ENCODE measurements at regions not wholly inside any gene's neighbourhood (a gene's known extent, or its start where the extent isn't known, plus 50 kb on each side); places are given as distances from the start of the nearest gene placed in this dataset.

DNA sequence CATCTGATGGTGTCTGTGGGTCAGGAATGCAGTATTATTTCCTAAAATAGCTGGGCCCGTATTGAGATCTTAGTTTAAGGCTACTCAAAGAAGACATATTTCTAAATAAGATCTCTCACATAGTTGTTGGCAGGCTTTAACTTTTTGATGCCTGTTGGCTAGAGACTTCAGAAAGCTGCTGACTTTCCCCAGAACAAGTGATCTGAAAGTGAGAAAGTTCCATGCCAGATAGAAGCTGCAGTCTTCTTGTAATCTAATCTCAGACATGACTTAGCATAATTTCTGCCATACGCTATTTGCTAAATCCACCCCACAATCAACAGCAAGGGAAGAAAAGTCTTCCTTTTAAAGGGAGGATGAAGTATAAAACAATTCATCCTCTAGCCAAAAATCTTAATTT, 867.1 kb downstream of the IGSF11 start:
- TF ChIP-seq, protein P1, sequence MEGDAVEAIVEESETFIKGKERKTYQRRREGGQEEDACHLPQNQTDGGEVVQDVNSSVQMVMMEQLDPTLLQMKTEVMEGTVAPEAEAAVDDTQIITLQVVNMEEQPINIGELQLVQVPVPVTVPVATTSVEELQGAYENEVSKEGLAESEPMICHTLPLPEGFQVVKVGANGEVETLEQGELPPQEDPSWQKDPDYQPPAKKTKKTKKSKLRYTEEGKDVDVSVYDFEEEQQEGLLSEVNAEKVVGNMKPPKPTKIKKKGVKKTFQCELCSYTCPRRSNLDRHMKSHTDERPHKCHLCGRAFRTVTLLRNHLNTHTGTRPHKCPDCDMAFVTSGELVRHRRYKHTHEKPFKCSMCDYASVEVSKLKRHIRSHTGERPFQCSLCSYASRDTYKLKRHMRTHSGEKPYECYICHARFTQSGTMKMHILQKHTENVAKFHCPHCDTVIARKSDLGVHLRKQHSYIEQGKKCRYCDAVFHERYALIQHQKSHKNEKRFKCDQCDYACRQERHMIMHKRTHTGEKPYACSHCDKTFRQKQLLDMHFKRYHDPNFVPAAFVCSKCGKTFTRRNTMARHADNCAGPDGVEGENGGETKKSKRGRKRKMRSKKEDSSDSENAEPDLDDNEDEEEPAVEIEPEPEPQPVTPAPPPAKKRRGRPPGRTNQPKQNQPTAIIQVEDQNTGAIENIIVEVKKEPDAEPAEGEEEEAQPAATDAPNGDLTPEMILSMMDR (IDR thresholded peaks at IDR 0.05): no peak
- TF ChIP-seq POLR2AphosphoS5 (IDR thresholded peaks at IDR 0.05; ENCODE audit: insufficient read depth in 1 of 2, low read depth in 1 of 2): no peak
- no peak for TF ChIP-seq POLR2A (IDR thresholded peaks at IDR 0.05)
- intact Hi-C loops (cut with DNase I): no loop called here
- Histone ChIP-seq H3K36me3 (no peaks in the 10 kb centered on the region), H3K4me1 (no peaks in the 10 kb centered on the region), H3K9me3 (no peaks in the 10 kb centered on the region), H3K27me3 (no peaks in the 10 kb centered on the region), H3K27ac (no peak overlapping the region), H3K4me3 (no peak overlapping the region)
- DNase-seq (ENCODE audit: extremely low spot score in 2 of 2): no peak

DNA sequence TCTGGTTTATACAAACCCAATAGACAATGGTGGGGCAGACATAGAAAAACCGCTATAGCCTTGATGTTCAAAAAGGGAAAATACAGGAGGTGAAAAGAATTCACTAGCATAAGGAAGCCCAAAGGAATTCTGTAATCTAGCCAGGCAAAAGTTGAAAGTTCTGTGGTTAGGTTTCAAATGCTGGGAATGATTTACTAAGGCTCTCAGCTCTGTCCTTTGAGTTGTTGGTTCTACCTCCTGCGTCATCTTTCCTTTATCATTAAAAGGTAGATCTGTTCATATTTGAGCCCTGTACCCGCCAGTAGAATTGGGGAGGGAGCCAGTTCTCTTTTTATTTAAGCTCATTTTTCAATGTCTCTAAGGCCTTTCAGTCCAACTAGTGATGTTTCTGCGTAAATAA, 866.5 kb downstream of the IGSF11 start:
- TF ChIP-seq POLR2A (IDR thresholded peaks at IDR 0.05) (no peak), POLR2AphosphoS5 (IDR thresholded peaks at IDR 0.05; ENCODE audit: insufficient read depth in 1 of 2, low read depth in 1 of 2) (no peak)
- TF ChIP-seq, protein P1 (IDR thresholded peaks at IDR 0.05): no peak
- no peak for DNase-seq (ENCODE audit: extremely low spot score in 2 of 2)
- H3K9me3 ChIP-seq: no peaks in the 10 kb centered on the region

DNA sequence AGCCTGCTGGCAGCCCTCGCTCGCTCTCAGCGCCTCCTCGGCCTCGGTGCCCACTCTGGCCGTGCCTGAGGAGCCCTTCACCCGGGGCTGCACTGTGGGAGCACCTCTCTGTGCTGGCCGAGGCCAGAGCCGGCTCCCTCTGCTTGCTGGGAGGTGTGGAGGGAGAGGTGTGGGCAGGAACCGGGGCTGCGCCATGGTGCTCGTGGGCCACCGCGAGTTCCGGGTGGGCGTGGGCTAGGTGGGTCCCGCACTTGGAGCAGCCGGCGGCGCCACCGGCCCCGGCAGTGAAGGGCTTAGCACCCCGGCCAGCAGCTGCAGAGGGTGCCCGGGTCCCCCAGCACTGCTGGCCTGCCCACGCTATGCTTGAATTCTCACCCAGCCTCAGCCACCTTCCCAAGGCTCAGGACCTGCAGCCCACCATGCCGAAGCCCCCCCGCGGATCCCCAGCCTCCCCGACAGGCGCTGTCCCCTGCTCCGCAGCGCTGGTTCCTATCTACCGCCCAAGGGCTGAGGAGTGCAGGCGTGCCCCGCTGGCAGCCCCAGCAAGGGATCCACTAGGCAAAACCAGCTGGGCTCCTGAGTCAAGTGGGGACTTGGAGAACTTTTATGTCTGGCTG, 863.3 kb downstream of the IGSF11 start:
- TF ChIP-seq POLR2A (IDR thresholded peaks at IDR 0.05) (no peak), POLR2AphosphoS5 (IDR thresholded peaks at IDR 0.05; ENCODE audit: insufficient read depth in 1 of 2, low read depth in 1 of 2) (no peak)
- TF ChIP-seq, protein P1 (IDR thresholded peaks at IDR 0.05): no peak
- Histone ChIP-seq H3K9me3 (no peaks in the 10 kb centered on the region), H3K27ac (no peak overlapping the region), H3K4me1 (no peaks in the 10 kb centered on the region), H3K4me3 (no peak overlapping the region), H3K27me3 (no peaks in the 10 kb centered on the region), H3K36me3 (no peaks in the 10 kb centered on the region)
- DNase-seq (ENCODE audit: extremely low spot score in 2 of 2): no peak
- intact Hi-C loops (cut with DNase I): no loop called here

More for the DNA sequence above, 866.5 kb downstream of the IGSF11 start:
- Histone ChIP-seq H3K36me3 (no peaks in the 10 kb centered on the region), H3K4me1 (no peaks in the 10 kb centered on the region), H3K27me3 (no peaks in the 10 kb centered on the region), H3K27ac (no peak overlapping the region), H3K4me3 (no peak overlapping the region)
- intact Hi-C loops (cut with DNase I): no loop called here

DNA sequence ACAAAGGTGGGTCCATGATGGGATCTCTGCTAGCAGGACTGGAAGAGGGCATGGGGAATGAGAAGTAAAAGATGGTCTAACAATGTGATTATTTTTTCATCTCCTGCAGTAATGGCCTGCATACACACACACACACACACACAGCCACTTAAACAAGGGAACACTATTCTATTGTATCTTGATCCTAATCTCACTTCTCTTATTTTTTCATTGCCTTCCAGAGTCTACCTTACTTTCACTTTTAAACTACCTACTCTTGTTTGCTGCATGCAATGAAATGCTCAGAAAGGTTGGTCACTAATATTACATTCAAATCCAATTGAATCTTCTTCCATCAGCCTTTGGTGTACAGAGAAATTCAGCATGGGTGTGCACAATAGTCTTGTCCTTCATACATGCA, 853.8 kb downstream of the IGSF11 start:
- no peaks in the 10 kb centered on the region for H3K4me1 ChIP-seq
- TF ChIP-seq, protein P1 (IDR thresholded peaks at IDR 0.05): no peak
- TF ChIP-seq POLR2AphosphoS5 (IDR thresholded peaks at IDR 0.05; ENCODE audit: insufficient read depth in 1 of 2, low read depth in 1 of 2): no peak
- no peak for TF ChIP-seq POLR2A (IDR thresholded peaks at IDR 0.05)
- no peaks in the 10 kb centered on the region for H3K36me3 ChIP-seq
- no peaks in the 10 kb centered on the region for H3K27me3 ChIP-seq
- H3K27ac ChIP-seq: no peak overlapping the region
- H3K9me3 ChIP-seq: no peaks in the 10 kb centered on the region
- no peak overlapping the region for H3K4me3 ChIP-seq
- DNase-seq (ENCODE audit: extremely low spot score in 2 of 2): no peak
- intact Hi-C loops (cut with DNase I): no loop called here

DNA sequence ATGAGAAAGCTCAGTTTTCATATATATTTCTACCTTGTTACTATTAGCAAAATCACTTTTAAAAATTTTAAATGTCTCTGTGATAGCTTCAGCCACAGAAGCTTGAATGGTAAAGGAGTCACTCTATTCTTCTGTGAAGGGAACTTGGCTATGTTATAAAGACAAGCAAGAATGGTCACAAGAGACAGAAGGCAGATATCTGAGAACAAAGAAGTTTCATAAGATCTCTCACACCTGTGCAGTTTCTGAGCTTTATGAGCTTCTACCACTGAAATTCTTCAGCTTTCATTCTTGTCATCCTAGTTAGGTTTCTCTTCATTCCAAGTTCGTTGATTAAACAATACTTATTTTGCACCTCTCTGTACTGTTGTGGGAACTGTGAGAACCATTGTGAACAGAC, 853.4 kb downstream of the IGSF11 start:
- H3K27me3 ChIP-seq: no peaks in the 10 kb centered on the region
- no peak overlapping the region for H3K4me3 ChIP-seq
- H3K4me1 ChIP-seq: no peaks in the 10 kb centered on the region
- no peaks in the 10 kb centered on the region for H3K9me3 ChIP-seq
- TF ChIP-seq POLR2AphosphoS5 (IDR thresholded peaks at IDR 0.05; ENCODE audit: insufficient read depth in 1 of 2, low read depth in 1 of 2): no peak
- H3K36me3 ChIP-seq: no peaks in the 10 kb centered on the region
- no peak for DNase-seq (ENCODE audit: extremely low spot score in 2 of 2)
- intact Hi-C loops (cut with DNase I): no loop called here
- no peak overlapping the region for H3K27ac ChIP-seq
